Chondrocyte (in vitro differentiated cells): ENCODE measurements at regions not wholly inside any gene's neighbourhood (a gene's known extent, or its start where the extent isn't known, plus 50 kb on each side); places are given as distances from the start of the nearest gene placed in this dataset.

Source experiments
- DNase-seq: peaks from one replicate; pipeline ENCODE4 v3.0.0; 2021; ENCODE audit warnings: mixed read lengths, low spot score
- H3K27ac Mint-ChIP-seq: one replicate; pipeline ENCODE4 v1.8.0; 2021; ENCODE audit warnings: mild to moderate bottlenecking, moderate library complexity, mixed read lengths; ENCODE audit not compliant: unreplicated experiment
- H3K27me3 Mint-ChIP-seq: 2 replicates; pipeline ENCODE4 v1.8.0; 2021; ENCODE audit warnings: low read depth, mixed read lengths
- H3K36me3 Mint-ChIP-seq: 2 replicates; pipeline ENCODE4 v1.8.0; 2021; ENCODE audit warnings: low read depth, mixed read lengths
- H3K4me1 Mint-ChIP-seq: 2 replicates; pipeline ENCODE4 v1.8.0; 2021; ENCODE audit warnings: low read depth, mild to moderate bottlenecking, mixed read lengths
- H3K4me3 Mint-ChIP-seq: one replicate; pipeline ENCODE4 v1.8.0; 2021; ENCODE audit warnings: mild to moderate bottlenecking, moderate library complexity, mixed read lengths; ENCODE audit not compliant: unreplicated experiment
- H3K9me3 Mint-ChIP-seq: 2 replicates; pipeline ENCODE4 v1.8.0; 2021; ENCODE audit warnings: low read depth, mixed read lengths
- CTCF ChIP-seq: fragments of 200-600 bp; sonication (generic); IDR thresholded peaks from 2 replicates; pipeline ENCODE4 v1.5.0; 2021; ENCODE audit warnings: antibody characterized with exemption, mild to moderate bottlenecking, moderate library complexity

GRCh38 chr17:13933441-13934276, 135.6 kb upstream of the COX10 start:
- peak overlapping the region; percentile 72 for H3K27ac Mint-ChIP-seq
- no peak overlapping the region for H3K4me3 Mint-ChIP-seq
- TF ChIP-seq CTCF = no peak
- H3K9me3 Mint-ChIP-seq = peaks cover 11% of the 10 kb centered on the region
- H3K36me3 Mint-ChIP-seq = no peaks in the 10 kb centered on the region
- no peaks in the 10 kb centered on the region for H3K27me3 Mint-ChIP-seq
- no peak for DNase-seq
- peaks cover 38% of the 10 kb centered on the region for H3K4me1 Mint-ChIP-seq

- no peak overlapping the region for H3K27ac Mint-ChIP-seq
- H3K4me1 Mint-ChIP-seq = peaks cover 5% of the 10 kb centered on the region
- peaks cover 1% of the 10 kb centered on the region for H3K36me3 Mint-ChIP-seq
- H3K27me3 Mint-ChIP-seq = no peaks in the 10 kb centered on the region
- peaks cover 21% of the 10 kb centered on the region for H3K9me3 Mint-ChIP-seq
- no peak overlapping the region for H3K4me3 Mint-ChIP-seq
- no peak for DNase-seq
- TF ChIP-seq CTCF = no peak
Observed at GRCh38 chr17:13939222-13939621, 130.1 kb upstream of the COX10 start.

- Mint-ChIP-seq H3K27me3 (no peaks in the 10 kb centered on the region), H3K4me1 (peaks cover 8% of the 10 kb centered on the region), H3K36me3 (peaks cover 1% of the 10 kb centered on the region), H3K27ac (no peak overlapping the region), H3K9me3 (peaks cover 21% of the 10 kb centered on the region), H3K4me3 (no peak overlapping the region)
- TF ChIP-seq CTCF = peak; percentile 26
- no peak for DNase-seq
Observed at GRCh38 chr17:13940858-13941665, 128.2 kb upstream of the COX10 start.

DNA sequence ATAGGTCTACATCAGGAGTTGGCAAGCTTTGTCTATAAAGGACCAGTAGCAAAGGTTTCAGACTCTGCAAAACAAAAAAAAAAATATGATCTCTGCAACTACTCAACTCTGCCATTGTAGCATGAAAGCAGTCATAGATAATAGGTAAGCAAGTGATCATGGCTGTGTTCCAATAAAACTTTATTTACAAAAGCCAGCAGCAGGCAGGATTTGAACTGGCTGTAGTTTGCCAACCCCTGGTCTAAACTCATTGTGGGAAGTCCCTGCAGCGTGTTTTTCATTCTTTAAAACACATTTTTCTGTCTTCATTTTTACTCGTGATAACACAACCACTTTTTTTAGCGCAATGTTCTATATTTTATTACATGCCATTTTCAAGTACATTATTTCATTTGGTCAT, 127.5 kb upstream of the COX10 start:
- TF ChIP-seq CTCF = no peak
- Mint-ChIP-seq H3K4me3 (no peak overlapping the region), H3K36me3 (peaks cover 1% of the 10 kb centered on the region), H3K27me3 (no peaks in the 10 kb centered on the region), H3K9me3 (peaks cover 21% of the 10 kb centered on the region), H3K4me1 (peaks cover 13% of the 10 kb centered on the region), H3K27ac (no peak overlapping the region)
- no peak for DNase-seq

DNA sequence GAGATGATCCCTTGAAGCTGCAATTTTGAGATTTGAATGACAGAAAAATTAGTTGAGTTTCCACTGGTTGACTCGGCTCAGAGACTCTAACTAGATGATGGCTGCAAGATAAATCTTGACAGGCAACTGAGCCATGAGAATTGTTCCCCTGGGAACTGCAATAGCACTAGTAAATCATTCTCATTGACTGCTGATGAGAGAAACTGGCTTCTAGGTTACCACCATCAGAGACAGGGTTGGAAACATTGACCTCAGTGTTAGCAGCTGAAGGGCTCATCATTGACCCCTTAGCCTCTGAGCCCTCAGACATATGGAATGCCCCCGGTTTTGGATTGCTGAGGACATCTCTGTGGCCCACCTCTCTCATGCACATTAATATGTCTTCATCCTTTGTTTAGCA, 125.4 kb upstream of the COX10 start:
- peaks cover 18% of the 10 kb centered on the region for H3K9me3 Mint-ChIP-seq
- no peaks in the 10 kb centered on the region for H3K27me3 Mint-ChIP-seq
- peaks cover 1% of the 10 kb centered on the region for H3K36me3 Mint-ChIP-seq
- no peak for DNase-seq
- peaks cover 22% of the 10 kb centered on the region for H3K4me1 Mint-ChIP-seq
- H3K27ac Mint-ChIP-seq = no peak overlapping the region
- no peak for TF ChIP-seq CTCF
- no peak overlapping the region for H3K4me3 Mint-ChIP-seq
